NCI-H2029 treated with DMSO at 0.1 percent for 48 hours (cell line): ENCODE measurements at regions not wholly inside any gene's neighbourhood (a gene's known extent, or its start where the extent isn't known, plus 50 kb on each side); places are given as distances from the start of the nearest gene placed in this dataset.

Source experiments
- DNase-seq: peaks from one replicate; lab custom pipeline; 2025; lab: John Stamatoyannopoulos, UW

DNA sequence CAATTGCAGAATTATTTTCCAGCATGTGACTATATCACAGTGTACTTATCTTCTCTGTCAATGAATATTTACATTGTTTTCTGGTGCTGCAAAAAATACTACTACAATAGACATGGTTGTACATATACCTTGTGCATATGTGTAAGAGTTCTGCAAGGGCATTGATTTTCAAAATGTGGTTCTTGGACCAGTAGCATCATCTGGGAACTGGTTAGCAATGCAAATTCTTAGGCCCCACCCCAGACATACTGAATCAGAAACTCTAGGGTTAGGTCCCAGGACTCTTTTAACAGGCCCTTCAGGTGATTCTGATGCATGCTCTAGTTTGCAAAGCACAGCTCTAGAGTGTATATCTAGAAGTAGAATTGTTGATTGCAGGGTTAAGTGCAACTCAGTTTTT lies 292.3 kb downstream of the ZNF621 start:
- DNase-seq = no peak

DNA sequence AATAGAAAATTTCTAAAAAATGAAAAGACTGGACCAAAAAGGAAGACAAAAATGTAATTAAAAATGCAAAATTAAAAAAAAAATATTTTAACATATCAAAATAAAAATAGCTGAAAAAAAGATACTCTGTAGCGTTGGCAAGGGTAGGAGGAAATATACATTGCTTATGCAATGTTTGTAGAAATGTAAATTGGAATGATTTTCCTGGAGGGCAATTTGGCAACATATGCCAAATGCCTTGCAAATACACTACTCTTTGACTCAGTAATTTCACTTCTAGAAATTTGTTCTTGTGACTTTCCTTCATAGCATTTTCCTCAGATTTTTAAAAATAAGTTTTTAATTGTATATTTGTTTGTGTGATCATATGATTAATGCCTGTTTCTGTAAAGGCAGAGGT lies 296.6 kb downstream of the ZNF621 start:
- no peak for DNase-seq

DNA sequence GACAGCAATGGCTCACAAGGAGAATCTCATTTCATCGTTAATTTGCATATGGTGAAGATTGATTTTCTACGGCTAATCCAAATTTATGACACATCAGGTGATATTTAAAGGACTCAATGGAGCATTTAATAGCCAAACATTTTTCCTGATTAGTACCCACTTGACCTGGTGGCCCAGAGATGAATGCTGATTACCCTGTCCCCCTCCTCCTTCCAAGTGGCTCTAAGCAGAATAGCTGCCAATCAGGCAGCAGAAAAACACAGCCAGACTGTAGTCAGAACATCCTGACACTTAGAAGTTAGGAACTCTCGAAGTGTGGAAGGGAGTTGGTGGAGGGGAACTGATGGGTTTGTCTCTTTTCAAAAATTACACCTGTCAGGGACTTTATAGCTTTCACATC lies 302.5 kb downstream of the ZNF621 start:
- DNase-seq = no peak

DNA sequence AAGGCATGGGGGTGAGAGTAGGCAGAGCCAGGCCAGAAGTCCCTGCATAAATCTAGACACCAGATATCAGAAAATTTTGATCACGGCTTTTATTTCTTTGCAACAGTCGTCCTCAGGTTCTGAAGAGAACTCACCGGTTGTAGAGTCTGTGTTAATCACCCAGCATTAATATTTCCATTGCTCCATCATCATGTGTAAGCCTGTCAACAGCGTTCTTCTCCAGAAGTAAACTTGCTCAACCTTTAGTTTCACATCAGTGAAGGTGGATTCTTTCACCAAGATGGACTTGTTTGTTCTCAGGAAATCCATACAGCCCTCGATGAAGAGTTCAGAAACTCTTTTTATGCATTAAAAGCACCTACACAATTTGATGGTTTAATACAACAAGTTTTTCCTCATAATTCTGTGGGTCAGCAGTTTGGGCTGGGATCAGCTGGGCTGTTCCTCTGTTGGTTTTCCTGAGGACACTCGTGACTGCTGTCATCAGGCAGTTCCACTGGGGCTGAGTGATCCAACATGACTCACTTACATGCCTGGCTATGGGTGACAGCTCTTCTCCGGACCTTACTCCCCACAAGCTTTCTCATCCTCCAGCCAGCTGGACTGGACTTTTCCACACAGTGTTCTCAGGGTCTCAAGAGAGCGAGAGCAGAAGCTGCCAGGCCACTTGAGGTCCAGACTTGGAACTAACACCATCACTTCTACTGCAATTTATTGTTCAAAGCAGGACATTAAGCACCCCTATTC lies 303.4 kb downstream of the ZNF621 start:
- DNase-seq = no peak

DNA sequence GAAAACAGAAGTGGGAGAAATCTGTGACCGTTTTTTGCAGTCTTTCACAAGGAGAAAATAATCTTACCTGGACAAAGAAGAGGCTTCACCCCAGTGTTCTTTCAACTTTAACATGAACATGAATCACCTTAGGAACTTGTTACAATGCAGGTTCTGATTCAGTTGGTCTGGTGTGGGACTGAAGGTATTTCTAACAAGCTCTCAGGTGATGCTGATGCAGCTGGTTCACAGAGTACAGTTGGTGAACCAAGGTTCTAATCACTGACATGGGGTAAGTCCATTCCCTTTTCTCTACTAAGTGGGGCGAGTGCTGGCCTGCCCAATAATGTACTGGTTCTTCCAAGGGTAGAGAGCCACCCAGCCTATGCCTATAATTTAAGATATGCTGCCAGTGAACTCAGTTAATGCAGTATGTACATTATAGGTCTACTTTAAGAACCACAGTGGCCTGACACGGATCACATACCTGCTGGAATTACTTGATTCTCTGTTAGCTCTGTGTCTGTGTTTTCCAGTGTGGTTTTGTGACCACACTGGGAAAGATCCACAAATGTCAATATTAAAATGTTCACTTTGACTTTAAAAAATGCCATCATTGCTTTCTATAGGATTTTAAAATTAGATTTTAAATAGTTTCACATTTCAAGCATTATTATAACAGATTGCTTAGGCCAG lies 304.1 kb downstream of the ZNF621 start:
- DNase-seq = no peak

DNA sequence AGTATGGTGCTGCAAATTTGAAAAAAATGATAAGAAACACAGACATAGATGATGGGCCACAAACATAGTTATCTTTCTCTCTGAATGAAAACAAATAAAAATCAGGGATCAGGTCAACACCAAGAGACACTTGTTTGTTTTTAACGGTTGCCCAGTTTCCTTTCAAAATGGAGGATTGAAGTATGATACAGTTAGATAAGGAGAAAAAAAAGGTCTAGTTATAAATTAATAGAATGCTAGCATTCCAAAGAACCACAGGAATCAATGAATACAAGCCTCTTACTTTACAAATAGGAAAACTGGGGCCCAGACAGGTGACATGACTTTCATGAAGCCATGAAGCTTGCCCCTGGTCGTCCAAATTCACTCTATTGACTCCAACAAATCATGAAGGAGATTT lies 305.1 kb downstream of the ZNF621 start:
- no peak for DNase-seq

DNA sequence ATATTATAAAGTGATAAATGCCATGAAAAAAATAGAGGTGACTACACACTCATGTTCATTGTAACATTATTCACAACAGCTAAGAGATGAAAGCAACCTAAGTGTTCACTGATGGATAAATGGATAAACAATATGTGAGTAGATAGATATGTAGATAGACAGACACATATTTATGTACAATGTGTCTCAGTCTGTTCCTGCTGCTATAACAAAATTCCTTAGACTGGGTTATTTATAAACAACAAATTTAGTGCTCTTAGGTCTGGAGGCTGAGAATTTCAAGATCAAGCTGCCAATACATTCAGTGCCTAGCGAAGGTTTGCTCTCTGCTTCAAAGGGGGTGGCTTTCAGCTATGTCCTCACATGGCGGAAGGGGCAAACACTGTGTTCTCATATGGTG lies 312.5 kb downstream of the ZNF621 start:
- DNase-seq = no peak

DNA sequence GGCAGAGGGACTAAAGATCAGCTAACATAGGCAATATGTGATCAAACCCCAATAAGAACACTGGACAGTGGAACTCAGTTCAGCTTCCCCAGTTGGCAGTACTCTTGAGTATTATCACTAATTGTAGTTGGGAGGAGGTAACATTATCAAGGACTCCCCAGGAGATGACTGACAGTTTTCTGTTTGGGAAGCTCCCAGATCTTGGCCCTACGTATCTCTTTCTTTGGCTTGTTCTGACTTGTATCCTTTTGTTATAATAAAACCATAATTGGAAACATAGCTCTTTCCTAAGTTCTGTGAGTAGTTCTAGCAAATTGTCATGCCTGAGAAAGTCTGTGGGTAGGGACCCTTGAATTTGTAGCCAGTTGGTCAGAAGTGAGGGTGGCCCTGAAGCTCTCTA lies 316.4 kb downstream of the ZNF621 start:
- DNase-seq = no peak

DNA sequence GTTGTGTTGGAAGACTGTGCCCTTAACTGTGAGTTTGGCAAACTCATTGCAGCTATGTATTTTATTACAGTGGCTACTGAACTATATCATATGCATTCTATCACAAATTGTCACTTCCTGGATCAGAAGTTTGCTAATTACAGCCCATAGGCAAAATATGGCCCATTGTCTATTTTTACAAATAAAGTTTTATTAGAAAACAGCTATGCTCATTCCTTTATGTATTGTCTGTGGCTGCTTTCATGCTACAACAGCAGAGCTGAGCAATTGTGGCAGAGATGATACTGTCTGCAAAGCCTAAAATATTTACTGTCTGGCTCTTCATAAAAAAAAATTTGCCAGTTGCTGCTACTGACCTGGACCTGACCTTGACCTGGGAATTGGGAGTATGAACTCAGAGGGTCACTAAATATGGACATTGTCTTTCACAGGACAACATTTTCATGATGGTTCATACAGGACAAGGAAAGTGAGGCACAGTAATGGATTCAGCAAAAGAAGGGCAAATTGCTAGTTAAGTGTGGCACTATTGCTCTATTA lies 316.9 kb downstream of the ZNF621 start:
- DNase-seq = no peak

DNA sequence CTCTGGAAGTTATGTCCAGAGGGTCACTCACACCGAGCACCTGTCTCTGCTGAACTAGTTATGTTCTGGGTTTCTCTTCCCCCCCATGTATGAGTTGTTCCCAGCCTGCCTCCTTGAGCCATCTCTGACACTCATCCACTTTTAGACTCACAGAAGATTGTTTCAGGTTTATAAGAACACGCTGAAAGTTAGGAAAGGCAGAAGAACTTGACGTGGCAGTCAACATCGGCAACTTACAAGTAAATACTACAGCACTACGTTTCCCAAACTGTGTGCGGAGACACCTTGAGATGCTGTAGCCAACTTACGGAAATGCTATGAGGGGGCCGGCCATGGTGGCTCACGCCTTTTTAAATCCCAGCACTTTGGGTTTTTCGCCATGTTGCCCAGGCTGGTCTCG lies 318.0 kb downstream of the ZNF621 start:
- DNase-seq = no peak

DNA sequence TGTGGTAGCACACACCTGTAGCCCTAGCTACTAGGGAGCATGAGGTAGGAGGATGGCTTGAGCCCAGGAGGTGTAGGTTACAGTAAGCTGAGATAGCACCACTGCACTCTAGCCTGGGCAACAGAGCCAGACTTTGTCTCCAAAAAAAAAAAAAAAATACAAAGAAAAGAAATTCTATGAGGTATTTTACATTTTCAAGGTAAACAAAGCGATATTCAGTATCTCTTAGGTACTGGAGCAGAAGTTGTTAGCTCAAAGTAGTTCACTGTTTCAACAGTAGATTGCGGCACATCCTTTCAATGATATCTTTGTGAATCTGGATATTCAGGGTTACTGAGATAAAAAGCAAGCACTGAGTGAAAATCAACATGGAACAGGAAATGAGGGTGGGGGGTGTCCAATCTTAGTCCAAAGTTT lies 318.5 kb downstream of the ZNF621 start:
- no peak for DNase-seq

DNA sequence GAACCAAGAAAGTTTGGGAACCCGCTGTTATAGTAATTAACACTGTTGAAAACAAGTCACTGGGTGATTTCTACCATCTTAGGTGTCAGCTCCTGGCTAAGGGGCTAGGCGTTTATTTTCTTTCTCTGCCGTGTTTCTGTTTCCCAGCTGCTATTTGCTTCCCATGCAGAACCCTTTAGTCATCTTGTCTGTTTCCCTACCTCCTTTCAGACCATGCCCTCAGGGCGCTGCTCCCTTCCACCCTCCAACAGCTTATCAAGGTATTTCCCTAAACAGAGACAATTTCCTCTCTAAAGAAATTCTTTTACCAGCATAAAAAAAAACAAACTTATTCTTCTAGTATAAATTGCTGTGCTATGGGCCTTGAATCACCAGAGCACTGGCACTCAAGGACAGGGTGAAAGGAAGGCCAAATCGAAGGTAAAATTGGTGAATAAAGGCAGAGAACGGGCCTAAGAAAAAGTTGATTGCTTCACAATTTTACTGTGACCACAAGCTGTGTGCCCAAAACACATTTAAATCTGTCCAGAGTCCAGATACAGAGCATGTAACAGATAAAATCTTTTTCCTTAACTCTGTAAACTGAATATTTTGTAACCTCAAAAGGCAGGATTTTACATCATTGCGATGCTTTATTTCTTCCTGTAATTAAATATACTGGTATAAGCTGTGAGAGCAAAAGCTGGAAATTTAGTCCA lies 319.2 kb downstream of the ZNF621 start:
- DNase-seq = no peak

DNA sequence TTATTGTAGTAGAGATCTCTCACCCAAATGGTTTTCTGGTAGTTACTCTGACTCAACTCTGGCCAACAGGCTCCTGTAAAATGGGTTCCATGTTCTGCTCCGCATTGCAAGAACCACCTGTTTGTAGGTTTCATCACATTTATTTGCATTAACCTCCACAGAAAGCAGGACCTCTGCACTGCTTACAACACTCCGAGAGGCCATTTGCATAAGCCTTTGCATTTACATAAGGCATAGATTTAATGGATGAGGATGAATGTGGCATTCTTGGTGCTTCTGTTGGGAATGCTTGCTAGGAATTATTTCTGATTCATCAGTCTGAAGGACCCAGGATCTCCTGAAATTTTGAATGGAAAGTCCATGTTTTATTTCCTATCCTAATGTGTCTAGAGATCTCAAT lies 320.1 kb downstream of the ZNF621 start:
- no peak for DNase-seq

DNA sequence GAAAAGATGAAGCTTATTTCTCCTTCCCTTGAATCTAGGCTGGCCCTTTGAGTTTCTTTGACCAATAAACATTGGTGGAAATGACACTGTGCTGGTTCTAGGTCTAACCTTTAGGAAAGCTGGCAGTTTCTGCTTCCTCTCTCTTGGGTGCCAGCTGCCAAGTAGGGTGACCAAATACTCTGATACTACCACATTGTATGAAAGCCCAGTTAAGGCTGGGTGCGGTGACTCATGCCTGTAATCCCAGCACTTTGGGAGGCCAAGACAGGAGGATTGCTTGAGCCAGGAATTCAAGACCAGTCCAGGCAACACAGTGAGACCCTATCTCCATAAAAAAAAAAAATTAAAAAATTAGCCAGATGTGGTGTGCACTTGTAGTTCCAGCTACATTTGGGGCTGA lies 320.7 kb downstream of the ZNF621 start:
- DNase-seq = no peak

DNA sequence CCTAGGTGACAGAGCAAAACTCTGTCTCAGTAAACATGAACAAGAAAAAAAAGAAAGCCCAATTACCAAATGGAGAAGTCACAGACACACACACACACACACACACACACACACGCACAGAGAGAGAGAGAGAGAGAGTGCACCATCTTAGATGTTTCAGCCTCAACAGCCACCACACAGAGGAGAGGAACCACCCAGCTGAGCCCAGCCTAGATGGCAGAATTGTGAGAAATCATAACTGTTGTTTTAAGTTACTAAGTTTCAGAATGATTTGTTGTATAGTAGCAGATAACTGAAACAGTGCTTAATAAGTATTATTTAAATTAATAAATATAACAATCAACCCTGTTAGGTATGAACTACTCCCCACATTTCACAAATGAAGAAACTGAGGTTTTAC lies 321.2 kb downstream of the ZNF621 start:
- no peak for DNase-seq

DNA sequence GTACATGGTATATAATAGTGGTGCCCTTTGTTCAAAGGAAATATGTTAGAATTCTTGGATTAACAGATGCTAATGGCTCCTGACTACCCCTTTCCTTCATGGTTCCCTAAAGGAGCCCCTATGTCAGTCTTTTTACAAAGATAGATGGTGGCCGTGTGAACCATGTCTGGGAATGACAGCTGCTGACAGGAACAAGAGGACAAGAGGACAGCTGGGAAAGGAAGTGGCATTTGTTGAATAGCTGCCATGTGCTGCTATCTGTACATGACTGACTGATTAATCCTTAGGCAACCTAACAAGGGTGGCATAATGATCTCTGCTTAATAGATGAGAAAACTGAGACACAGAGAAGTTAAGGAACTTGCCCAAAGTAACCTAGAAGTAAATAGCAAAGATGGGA lies 321.7 kb downstream of the ZNF621 start:
- DNase-seq = no peak

DNA sequence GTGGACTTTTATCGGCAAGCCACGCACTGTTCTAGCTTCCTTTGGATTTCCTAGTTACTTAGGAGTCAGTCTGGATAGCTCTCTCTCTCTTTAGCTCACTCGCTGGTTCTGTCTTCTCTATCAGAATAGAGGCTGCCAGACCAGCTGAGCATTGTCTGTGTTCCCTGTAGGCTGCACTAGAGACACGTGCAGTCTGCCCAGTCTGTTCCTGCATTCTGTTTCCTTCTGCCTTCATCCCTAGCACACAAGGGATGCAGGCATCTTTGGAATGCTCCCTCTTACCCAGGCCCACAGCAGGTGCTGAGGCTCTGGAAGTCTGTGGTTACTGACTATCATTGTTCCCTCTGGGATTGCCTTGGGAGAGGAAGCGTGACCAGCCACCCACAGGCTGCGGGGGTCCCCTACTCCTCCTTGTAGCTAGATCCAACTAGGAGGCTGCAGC lies 322.8 kb downstream of the ZNF621 start:
- DNase-seq = no peak

DNA sequence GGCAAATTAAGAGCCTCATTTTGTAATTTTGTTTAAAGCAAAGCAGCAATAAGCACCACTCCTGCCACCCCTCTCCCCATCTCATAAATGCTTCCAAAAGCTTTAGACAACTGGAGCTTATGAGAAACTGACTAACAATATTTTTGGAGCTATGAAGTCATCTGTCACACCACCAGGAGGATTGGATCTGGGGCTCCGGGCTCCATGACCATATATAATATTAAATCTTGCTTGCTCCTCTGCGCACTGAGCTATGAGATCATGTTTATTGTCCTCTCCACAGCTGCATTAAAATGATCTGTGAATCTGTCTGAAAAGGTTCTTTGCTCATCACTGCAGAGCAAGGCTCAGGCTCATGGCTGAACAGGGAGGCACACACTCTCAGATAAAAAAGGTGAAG lies 323.7 kb downstream of the ZNF621 start:
- DNase-seq = no peak

DNA sequence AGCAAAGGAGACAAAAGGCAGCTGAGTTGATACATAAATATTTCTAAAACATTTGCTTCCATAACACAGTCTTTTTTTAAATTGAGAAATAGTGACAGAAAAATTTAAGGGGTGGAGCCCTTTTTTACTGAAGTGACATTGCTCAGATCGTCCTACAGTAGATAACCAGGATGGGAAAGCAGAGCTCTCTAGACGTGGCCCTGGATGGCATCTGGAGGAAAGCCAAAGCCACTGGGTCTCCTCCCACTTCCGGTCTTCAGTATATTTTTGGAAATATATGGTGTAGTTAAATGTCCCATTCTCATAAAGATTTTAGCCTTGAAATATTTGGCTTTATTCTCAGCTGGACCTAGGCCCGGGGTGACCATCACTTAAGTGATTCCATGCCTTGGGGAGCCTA lies 326.1 kb downstream of the ZNF621 start:
- no peak for DNase-seq

DNA sequence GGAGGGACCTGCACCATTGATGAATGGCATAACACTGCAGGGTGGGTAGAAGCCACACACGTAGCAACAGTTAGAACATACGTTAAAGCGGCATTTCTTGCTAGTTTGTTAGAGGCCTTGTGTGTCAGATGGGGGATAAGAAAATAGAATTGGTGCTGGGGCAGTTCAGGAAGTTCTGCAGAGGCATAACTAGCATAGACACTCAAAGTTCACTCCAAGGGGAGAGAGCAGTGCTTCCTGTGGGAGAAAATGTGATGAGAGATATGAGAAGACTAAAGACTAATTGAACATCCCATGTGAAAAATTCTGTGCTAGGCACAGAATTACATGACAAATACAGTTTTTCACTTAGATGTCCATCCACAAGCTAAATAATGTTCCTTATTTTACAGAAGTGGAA lies 327.1 kb downstream of the ZNF621 start:
- no peak for DNase-seq

DNA sequence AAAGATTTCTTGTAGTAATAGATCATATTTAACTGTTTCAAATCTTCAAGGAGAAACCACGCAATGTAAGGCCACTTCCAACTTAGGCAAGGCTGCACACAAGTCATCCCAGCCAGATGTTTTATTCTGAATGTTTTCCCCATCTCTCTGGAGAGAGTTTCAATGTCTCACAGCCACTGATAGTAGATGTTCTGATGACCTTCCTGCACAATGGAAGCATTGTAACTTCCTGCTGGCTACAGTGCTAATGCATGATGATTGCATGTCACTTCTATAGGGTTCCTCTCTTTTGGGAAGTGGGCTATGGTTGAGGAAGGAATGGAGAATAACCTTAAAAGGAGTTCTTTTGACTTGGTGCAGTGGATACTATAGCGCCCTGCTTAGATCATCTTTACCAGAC lies 328.0 kb downstream of the ZNF621 start:
- DNase-seq = no peak

DNA sequence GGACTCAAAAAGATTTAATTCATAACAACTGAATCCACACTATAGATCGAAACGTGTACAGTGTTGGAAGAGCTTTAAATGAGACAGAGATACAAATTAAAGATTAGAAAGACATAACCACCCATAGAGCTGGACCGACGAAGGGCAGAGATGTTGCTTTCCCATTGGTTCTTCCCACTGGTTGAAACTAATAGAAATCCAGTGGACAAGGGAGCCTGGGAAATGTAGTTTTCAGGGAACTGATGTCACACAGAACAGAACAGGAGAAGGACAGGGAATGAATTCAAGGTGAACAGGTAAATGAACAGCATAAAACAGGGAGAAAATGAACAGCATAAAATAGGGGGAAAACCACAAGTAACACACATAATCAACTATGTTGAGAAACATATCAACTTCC lies 328.7 kb downstream of the ZNF621 start:
- no peak for DNase-seq

DNA sequence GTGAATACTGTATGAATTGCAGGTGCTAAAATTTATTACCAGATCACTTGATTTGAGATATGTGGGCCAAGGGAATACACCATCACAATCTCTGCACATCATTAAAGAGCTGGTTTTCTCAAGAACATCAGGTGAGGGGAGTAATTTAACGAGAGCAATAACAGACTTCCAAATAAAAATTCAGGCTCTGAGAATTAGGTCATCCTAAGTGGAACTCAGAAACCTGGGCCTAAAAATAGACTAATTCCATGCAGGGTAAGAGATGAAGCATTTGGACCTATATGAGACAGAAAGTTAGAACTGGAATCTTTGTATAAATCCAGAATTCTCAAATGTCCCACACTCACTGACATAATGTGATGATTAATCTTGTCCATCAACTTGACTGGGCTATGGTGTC lies 331.1 kb downstream of the ZNF621 start:
- DNase-seq = no peak
